ENCODE measurements at regions not wholly inside any gene's neighbourhood (a gene's known extent, or its start where the extent isn't known, plus 50 kb on each side); places are given as distances from the start of the nearest gene placed in this dataset.

GRCh38 chr2:185638771-185639170 is 99.8 kb upstream of the FSIP2 start:
- no peak for TF ChIP-seq POLR2A (IDR thresholded peaks at IDR 0.05; ENCODE audit: low read length)
- no peak for TF ChIP-seq GATA1 (IDR thresholded peaks at IDR 0.05; ENCODE audit: low read depth, low read length)
